HG02678 (cell line): ENCODE measurements at regions not wholly inside any gene's neighbourhood (a gene's known extent, or its start where the extent isn't known, plus 50 kb on each side); places are given as distances from the start of the nearest gene placed in this dataset.

Experiments used
- ATAC-seq: cut with Tn5 transposase; IDR thresholded peaks from one replicate; pipeline ENCODE4 v1.9.1; 2021; ENCODE audit warnings: mild to moderate bottlenecking, moderate library complexity; ENCODE audit not compliant: unreplicated experiment

DNA sequence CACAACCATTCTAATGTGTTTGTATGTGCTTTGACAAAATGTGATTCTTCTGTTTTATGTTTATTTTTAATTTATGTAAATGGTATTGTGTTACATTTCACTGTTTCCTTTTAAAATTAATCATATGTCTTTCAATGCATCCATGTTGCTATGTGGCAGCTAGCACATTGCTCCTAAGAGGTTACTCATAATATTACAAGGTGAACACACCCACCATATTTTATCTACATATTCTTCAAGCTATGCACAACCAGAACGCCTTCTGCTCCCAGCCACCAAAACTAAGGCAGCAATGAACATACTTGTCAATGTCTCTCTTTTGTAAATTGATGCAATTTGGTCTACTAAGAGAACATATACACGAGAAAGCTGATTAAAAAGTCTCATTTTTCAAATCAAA lies 160.6 kb upstream of the OSR1 start:
- no peak for ATAC-seq

DNA sequence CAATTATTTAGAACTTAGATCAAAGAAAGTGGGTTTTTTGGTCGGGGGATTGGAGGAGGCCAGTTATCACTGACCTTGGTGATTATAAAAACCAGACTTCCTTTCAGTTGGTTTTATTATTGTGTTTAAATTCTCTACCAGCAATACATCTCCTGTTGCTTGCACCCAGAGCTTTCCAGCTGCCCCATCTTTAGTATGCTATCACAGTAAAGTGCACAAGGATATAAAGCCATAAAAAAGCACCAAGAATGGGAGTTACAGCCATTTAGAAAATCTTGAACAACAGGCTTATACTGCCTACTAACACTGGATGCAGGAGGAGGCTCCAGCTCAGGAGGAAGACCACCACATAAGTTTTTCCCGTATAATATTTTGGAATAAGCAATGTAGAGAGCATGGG lies 148.7 kb upstream of the OSR1 start:
- no peak for ATAC-seq

DNA sequence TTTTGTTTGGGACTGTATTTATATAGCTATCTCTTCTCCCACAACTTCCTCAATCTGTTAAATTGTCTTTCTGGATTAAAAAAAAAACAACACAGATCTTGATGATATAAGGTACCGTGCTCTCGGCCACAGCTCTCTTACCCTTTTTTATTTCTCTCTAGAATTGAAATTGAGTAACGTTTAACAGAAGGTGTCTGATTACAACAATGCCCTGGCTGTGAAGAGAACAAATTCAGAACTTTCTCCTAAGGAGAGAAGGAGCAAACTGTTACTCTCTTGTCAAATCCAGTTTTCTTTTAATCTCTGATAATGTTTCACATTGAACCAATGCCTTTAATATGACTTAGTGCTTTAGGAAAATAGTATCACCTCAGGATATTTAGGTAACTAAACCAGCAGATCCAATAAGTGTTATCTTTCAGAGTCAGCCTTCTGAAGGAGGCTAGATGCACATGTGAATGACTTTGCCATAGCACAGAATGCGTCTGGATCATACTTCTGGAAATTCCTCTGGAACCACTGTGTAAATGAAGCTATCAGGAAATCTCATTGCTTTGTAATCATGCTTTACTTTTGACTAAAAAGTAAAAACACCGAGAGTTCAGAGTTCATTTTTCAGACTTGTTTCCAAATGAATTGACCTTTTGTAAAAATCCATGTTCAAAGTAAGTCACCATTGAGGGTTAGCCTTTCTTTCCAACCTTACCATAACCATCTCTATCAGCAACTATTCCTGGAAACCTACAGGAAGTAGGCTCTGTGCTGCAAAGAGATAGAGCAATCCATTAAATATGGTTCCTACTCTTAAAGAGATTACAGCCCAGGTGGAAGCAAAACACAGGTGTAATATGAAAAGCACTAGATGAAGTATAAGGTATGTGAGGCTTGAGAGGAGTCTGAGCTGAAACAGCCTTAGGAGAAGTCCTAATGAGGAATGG lies 147.0 kb upstream of the OSR1 start:
- ATAC-seq = no peak

DNA sequence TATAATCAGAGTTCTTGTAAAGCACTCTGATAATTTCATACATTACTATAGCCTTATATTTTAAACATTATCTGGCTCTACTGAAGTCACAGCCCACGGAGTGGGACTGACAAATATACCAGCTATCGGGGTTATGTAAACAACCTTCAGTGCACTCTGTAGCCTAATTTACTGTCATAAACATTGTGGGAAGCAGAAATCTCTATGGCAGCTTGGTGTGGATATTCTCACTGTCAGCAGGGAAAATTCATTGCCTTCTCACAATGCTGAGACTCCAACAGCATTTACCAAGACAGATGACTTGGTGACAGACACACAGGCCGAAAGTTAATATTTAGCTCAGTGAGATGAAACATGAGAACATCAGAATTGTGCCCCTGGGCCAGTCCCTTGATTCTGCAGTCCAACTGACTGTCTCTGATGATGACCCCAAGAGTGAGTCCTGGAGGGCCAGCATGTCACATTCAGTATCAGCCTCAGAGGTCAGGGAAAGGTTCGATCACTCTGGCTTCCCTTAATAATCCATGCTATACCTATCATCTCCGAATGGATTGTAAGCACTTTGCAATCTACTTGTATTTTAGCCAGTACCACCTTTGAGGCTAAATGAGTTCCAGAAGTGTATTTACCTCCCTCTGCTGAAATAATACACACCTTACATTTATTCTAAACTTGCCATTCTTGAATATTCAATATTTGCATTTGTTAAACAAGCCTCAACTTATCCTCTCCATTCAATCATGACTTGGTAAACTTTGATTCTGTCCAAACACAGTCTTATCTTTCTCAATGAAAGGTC lies 146.2 kb upstream of the OSR1 start:
- no peak for ATAC-seq

DNA sequence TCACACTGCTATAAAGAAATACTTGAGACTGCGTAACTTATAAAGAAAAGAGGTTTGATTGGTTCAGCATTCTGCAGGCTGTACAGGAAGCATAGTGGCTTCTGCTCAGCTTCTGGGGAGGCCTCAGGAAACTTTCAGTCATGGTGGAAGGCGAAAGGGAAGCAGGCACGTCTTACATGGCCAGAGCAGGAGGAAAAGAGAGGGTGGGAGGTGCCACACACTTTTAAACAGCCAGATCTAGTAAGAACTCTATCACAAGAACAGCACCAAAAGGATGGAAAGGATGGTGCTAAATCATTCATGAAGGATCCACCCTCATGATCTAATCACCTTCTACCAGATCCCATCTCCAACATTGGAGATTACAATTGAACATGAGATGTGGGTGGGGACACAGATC lies 145.5 kb upstream of the OSR1 start:
- ATAC-seq = no peak

DNA sequence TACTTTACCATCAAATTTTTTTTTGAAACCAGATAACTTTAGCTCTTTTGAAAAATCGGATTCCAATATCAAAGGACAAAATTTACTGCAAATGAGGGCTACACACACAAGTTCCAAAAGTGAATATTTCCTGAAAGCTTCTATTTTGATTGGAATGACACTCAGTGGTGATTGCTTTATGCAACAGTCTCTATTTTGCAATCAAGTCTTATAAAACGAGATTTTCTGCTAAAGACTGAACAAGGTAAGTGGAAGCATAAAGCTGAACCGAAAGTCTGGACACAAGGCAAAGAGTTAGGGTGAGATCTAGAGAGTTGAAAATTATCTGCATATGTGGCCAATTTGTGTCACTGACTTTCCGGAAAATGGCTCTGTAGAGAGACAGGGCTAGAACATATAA lies 145.0 kb upstream of the OSR1 start:
- ATAC-seq = no peak

DNA sequence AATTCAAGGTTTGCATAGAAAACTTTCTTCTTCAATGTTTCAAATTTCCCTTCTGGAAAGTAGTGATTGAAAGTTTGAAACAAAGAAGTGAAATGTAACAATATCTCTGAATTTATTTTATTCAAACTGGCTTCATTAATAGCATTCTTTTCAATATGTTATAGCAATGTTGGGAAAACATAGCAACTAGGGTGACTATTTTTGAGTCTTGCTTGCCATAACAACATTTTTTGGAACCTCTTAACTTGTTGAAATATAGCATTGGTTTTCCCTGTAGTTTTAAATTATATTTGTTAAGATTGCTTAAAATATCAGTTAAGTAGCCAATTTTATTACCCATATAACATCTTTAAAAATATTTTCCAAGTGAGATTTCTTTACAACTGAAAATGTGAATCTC lies 141.7 kb upstream of the OSR1 start:
- ATAC-seq = no peak

DNA sequence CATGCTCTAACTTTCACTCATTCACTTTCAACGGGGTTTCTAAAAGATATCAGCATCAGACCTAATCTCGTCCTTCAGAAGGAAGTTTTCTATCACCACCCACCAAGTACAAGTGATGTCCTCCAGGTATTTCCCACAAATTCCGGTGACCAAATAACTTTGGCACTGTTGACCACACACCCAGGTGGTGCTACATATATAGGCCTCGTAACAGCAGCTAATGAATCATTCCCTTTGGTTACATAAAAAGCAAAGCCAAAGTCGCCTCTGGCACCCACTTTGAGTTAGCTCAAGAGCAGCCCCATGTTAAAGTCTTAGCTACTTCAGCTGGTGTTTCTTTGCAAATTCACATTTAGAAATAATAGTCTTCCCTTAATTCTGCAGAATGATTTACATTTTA lies 138.2 kb upstream of the OSR1 start:
- no peak for ATAC-seq

DNA sequence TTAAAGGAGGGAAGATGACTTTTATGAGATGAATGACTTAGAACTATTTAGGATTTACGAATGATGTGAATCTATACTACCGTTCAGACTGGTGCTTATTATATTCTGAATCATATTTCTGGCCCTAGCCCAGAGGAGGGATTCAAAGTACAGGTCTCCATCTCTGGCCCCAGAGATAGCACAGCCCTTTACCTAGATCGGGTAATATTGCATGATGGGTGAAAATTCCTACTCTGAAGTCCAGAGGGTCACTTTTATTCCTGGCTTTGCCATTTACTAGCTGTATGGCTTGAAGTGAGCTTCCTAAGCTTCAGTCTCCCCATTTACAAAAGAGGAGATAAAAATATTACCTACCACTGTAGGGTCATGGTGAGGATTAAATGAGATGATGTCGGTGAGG lies 135.8 kb upstream of the OSR1 start:
- ATAC-seq = no peak

DNA sequence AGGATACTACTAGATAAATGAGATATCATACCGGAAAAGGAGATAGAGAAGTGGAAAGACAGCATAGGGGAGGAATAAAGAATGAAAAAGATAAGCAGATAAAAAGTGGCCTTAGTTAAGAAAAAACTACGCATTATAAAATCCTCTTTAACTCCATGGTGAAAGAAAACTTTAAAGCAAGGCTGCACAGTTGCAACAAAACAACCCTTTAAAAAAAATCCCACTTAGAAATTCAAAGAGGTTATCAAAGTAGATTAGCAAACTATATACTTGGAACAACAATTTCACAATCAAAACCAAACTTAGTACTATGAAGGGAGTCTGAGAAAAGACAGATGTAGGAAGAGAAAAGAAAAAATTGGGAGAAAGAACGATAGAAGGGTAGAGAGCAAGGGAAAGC lies 133.4 kb upstream of the OSR1 start:
- ATAC-seq = no peak

DNA sequence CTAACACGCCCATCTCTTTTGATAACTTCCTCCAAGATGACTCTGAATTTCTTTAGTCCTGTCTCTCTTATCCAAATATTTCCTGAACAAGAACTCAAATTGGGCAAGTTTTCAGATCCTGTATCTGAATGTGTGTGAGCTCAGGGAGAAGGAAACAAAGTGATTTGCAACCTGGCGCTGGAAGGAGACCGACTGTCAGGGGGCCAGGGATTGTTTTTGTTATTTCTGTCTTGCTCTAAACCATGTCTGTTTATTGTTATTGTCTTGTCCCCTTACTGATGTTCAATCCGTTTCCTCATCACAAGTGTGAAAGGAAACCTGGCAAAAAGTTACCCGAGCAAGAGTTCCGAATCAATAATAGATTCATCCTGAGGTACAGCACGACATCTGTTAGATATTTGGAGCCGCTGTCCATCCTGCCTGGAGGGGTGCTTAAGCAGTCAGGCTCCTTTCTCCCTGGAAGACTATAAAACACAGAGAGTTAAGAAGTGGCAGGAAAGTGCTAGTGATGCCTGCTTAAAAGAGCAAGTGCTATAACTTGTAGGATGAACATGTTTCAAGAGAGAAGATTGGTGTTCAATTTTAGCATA lies 132.5 kb upstream of the OSR1 start:
- ATAC-seq = no peak

DNA sequence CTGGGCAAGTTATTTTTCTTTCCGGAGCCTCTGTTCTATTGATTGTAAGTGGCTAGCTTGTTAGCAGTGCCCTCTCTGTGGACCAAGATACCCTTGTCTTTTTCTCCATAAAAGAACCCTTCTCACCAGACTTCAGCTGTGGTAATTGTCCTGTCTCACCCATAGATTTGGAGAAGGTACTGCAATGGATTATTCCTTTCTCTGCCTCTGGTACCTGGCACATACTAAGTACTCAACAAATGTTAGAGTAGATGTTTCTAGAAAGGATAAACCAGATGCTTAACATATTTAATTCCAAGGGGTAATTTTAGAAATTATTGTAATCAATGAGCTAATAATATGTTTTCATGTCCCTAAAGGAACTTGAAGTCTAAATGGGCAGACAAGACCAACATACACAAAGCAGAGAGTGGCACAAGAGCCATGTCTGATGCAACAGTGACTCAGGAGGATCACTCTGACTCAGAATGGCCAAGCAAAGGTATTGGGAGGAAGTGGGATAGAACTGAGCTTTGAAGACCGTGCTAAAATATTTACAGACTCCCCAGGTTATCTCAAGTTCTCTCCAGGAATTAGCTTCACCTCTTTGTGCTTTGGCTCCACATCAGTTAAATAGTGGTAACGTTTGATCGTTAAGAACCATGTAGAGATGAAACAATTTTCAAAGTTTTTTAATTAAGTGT lies 129.7 kb upstream of the OSR1 start:
- ATAC-seq = peak; percentile 86

DNA sequence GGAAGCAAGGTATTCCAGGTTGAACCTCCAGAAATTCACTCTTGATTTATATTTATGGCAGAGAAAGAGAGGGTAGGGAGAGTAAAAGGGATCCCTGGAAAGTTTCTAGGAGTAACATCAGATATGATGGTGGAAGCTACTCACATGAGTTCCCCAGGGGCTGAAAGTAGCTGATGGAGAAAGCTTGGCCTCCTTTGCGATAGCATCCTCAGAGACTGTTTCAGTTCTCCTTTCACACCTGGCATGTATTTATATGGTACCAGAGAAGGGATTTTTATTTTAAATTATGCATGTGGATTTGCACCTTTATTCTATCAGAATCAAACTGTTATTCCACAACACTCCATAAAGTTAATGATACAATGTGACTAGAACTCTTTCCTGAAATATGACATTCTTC lies 126.3 kb upstream of the OSR1 start:
- ATAC-seq = peak; percentile 58

DNA sequence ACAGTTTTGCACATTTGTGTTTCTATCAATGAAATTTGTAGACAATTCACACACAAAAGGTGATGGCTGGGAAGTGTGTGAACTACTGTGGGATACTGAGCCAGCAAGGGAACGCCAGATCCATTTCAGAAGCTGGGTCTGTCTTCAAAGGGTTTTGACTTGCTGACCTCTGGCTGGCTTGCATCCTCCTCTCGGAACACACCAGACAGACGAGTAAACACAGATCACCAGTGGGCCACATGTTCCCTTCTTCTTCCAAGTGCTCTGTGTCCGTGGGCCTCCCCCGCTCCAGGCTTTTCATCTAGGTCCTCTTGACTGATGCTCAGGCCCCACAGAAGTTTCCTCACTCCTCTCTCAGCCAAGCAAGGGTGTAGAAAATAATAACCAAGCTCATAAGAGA lies 122.2 kb upstream of the OSR1 start:
- no peak for ATAC-seq

DNA sequence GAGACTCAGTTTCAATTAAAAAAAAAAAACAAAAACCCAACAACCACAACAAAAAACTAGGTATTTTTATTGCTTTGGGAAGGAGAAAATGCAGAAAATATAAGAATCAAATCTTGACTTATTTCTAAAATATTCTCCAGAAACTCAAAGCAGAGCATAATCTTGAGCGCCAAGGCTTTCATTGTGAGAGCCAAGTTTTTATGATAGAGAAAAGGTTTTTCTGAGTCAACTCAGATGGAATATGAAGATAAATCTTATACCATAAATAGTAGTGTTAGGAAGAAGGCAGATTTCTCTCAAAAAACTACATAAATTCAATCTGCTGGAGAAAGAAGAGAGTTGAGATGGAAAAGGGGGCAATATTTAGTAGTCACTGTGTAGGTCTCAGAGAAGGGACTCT lies 121.2 kb upstream of the OSR1 start:
- no peak for ATAC-seq

DNA sequence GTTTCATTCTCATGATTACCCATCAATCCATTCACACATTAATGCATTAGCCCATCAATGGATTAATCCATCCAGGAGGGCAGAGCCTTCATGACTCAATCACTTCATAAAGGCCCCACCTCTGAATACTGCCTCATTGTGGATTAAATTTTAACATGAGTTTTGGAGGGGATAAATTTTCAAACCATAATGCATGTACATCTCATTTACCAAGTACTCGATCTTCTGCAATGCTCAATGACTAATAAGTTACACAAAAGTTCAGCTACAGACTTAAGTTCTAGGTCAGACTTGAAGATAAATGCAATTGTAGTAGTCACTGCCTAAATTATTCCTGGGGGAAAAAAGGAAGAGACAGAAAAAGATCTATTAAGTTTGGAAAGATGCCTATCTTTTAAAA lies 120.0 kb upstream of the OSR1 start:
- ATAC-seq = no peak

DNA sequence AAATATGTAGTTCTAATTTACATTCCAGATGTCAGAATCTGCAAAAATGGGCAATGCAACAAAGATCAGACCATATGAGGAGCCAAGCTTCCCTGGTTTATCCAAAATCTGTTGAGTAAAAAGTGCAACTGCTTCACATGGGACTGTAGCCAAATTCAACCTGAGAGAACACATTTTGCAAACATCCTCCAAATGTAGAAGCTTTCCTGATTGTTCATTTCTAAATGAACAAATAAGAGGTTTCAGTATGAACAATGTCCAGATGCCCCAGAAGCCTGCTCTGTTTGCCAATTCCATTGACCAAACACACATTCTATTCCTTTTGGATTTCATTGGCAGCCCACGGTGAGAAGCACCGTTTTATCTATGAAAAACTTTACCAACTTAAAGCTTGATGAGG lies 117.9 kb upstream of the OSR1 start:
- no peak for ATAC-seq

DNA sequence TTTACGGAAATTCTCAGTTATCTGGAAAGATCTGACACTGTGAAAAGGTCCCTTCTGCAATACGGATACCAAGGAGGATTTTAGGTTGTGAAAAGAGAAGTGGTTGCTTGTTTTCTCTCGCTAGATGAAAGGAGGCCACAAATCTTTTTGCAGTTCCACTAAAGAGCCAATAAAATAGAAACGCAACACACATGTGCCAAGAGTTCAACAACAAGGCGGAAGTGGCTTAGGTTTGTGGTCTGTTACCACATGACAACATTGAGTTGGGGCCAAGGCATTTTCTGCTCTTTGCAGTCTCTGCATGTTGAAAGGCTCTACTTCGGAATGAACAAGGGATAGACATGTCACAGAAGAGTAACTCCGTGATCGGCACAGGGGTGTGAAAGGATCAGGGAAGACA lies 115.7 kb upstream of the OSR1 start:
- ATAC-seq = peak; percentile 98

DNA sequence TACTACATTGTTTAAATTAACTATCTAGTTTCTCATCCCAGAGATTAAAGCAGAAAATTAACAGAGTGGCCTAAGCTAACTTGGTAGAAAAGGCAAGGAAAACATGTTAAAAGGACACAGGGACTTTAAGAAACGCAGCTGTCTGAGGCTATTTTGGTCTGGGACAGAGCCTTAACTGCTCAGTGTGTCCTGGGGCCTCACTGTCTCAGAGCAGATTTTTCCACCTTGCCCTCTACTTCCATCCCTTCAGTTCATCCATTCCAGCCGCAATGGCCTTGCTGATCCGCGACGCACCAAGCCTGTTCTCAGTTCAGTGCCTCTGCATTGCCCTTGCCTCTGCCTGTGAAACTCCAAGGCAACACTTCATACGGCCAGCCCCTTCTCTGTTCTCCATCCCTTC lies 114.9 kb upstream of the OSR1 start:
- no peak for ATAC-seq

DNA sequence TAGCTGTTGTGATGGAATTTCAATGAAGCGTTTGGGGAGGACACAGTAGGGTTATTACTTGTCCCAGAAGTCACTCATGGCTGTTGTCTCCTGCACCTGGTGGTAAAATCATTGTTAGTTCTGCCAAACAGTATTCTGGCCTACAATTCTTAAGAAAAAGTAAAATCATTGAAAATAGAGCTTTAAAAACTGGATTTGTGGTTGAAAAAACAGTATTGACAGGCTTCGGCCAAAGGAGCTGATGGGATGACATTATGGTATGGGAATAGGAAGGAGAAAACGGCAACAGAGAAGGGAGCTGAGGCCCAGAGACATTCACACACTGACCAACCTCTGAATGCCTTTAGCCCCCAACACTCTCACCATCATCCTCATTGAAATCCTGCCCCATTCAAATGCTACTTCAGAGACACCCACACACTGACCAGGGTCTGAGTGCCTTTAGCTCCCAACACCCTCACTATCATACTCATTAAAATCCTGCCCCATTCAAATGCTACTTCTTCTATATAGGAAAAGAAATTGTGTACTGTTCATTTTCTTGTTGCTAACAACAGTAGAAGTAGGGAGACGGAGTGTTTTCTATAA lies 114.1 kb upstream of the OSR1 start:
- ATAC-seq = no peak

DNA sequence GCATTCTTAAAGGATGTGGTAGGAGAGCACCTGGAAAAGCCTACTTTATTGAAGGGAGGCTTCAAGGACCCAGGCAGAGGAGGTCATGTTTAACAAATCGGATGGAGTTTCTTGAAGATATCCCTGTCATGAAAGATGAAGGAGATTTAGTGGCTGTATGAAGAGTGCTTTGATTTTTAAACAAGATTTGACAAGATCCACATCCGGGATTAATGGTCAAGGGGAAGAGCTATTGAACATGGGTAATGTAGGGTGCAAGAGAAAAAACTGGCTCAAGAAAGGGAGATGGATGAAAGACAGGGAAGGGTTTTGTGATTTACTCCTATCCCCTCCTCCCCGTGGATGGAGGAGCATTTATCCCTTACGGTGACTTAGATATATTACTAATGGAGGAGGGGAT lies 113.1 kb upstream of the OSR1 start:
- ATAC-seq = no peak
